ENCODE measurements at regions not wholly inside any gene's neighbourhood (a gene's known extent, or its start where the extent isn't known, plus 50 kb on each side); places are given as distances from the start of the nearest gene placed in this dataset.
"Not testable (repeated sequence)": the region's sequence is repeated elsewhere in the genome, so short reads cannot be mapped to it uniquely, and the experiment has no call there.

DNA sequence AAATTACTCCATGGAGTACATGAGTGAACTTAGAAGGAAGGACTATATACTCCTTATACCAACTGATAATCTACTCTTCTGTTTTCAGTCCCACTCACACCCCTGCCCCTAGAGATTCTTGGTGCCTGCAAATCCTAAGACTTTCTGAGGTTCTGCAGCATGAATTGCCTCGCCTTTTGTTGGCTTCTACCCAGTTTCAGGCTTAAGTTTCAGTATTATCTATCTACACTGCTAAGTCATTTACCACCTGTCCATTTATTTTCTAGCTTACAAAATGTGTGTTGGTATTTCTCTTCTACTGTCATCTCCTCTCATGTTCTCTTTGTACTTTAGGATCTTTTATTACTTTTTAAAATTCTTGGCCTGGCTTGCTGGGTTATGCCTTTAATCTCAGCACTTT lies 94.4 kb upstream of the AMOT start:
- no peak for DNase-seq

DNA sequence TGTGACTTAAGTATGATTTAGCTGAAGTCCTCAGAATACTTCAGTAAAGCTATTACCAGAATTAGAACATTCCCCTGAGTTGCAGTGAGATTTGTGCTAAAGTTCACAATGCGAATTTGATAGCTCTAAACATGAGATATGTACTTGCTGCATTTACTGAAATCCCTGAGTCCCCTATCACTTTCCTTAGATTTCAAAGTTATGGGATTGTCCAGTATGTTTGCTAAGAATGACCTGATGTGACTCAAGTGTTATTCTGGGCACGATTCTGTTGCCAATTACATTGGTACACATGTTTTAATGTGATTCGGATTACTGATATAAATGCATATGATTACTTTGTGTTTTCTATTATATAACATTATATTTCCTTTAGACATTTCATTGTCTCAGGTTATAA lies 91.3 kb upstream of the AMOT start:
- DNase-seq: no peak

GRCh38 chrX:112931478-112931877 lies 90.8 kb upstream of the AMOT start:
- no peak for DNase-seq

DNA sequence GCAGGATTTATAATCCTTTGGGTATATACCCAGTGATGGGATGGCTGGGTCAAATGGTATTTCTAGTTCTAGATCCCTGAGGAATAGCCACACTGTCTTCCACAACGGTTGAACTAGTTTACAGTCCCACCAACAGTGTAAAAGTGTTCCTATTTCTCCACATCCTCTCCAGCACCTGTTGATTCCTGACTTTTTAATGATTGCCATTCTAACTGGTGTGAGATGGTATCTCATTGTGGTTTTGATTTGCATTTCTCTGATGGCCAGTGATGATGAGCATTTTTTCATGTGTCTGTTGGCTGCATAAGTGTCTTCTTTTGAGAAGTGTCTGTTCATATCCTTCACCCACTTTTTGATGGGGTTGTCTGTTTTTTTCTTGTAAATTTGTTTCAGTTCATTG lies 82.8 kb upstream of the AMOT start:
- DNase-seq: not testable (repeated sequence)

GRCh38 chrX:112913807-112914206 lies 73.2 kb upstream of the AMOT start:
- no peak for DNase-seq

GRCh38 chrX:112910418-112910817 lies 69.8 kb upstream of the AMOT start:
- DNase-seq: no peak

- no peak for DNase-seq
Measured at GRCh38 chrX:112901869-112902725, 61.5 kb upstream of the AMOT start.

GRCh38 chrX:112896051-112896450 lies 55.4 kb upstream of the AMOT start:
- DNase-seq: no peak

Data from hypothalamus (tissue), 51 donors.